ENCODE measurements at regions not wholly inside any gene's neighbourhood (a gene's known extent, or its start where the extent isn't known, plus 50 kb on each side); places are given as distances from the start of the nearest gene placed in this dataset.

DNA sequence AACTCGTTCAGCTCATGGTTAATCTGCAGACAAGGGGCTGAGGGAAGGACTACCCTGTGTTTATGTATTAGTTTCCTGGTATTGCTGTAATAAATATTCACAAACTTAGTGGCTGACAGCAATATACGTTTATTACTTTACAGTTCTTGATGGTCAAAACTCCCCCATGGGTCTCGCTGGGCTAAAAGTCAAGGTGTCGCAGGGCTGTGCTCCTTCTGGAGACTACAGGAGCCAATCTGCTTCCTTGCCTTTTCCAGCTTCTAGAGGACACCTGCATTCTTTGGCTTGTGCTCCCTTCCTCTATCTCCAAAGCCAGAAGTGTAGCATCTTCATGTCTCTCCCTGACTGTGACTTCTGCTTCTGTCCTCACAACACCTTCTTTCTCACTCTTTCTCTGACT is 653.8 kb upstream of the RIOK2 start (continued):
- TF ChIP-seq, protein P1, sequence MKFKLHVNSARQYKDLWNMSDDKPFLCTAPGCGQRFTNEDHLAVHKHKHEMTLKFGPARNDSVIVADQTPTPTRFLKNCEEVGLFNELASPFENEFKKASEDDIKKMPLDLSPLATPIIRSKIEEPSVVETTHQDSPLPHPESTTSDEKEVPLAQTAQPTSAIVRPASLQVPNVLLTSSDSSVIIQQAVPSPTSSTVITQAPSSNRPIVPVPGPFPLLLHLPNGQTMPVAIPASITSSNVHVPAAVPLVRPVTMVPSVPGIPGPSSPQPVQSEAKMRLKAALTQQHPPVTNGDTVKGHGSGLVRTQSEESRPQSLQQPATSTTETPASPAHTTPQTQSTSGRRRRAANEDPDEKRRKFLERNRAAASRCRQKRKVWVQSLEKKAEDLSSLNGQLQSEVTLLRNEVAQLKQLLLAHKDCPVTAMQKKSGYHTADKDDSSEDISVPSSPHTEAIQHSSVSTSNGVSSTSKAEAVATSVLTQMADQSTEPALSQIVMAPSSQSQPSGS (IDR thresholded peaks at IDR 0.05; ENCODE audit: low read length), result no peak

Data from H1 (cell line).